ENCODE measurements at regions not wholly inside any gene's neighbourhood (a gene's known extent, or its start where the extent isn't known, plus 50 kb on each side); places are given as distances from the start of the nearest gene placed in this dataset.

DNA sequence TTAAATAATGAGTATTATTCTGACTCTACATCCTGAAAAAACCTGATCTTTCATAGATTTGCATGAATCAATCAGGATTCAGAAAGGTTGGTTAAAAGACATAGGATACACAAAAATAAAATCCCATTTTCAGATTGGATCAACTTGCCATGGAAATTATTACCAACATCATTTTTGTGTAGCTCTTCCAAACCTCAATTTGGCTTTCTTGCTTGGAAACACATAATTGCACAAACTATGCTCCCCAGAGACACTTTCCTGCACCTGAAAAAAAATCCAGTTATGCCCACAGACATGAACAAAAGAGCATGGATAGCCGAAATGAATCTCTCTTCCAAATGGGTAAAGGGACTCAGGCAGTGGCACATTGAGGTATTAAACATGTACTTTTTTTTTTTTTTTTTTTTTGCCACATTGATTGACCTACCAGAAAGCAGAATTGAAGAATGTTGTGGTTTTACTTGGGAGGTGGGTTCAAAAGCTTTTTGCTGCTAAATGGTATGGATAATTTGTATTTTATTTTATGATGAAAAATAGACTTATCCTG is 135.4 kb upstream of the FBN2 start:
- TF ChIP-seq, protein P1, sequence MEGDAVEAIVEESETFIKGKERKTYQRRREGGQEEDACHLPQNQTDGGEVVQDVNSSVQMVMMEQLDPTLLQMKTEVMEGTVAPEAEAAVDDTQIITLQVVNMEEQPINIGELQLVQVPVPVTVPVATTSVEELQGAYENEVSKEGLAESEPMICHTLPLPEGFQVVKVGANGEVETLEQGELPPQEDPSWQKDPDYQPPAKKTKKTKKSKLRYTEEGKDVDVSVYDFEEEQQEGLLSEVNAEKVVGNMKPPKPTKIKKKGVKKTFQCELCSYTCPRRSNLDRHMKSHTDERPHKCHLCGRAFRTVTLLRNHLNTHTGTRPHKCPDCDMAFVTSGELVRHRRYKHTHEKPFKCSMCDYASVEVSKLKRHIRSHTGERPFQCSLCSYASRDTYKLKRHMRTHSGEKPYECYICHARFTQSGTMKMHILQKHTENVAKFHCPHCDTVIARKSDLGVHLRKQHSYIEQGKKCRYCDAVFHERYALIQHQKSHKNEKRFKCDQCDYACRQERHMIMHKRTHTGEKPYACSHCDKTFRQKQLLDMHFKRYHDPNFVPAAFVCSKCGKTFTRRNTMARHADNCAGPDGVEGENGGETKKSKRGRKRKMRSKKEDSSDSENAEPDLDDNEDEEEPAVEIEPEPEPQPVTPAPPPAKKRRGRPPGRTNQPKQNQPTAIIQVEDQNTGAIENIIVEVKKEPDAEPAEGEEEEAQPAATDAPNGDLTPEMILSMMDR (IDR thresholded peaks at IDR 0.05) = no peak
- TF ChIP-seq POLR2A (IDR thresholded peaks at IDR 0.05) = no peak

All from testis (tissue), 2 donors.